A549 (cell line): ENCODE measurements at regions not wholly inside any gene's neighbourhood (a gene's known extent, or its start where the extent isn't known, plus 50 kb on each side); places are given as distances from the start of the nearest gene placed in this dataset.

Experiments used
- CBX8 ChIP-seq: fragments of 200-600 bp; sonication (generic); IDR thresholded peaks from 2 replicates; pipeline ENCODE4 v1.6.1; 2016
- CEBPB ChIP-seq, 2 experiments: fragments of >200 bp in 1 of 2; sonication (Bioruptor Twin) in 1 of 2; formaldehyde crosslinking in 1 of 2; IDR thresholded peaks; 2 replicates each; pipeline ENCODE4 v1.6.1; 2012 to 2016
- CHD4 ChIP-seq: fragments of 200-600 bp; sonication (generic); IDR thresholded peaks from 2 replicates; pipeline ENCODE4 v1.6.1; 2016; ENCODE audit warnings: antibody characterized with exemption, mild to moderate bottlenecking, borderline replicate concordance
- CTCF ChIP-seq: fragments of >200 bp; sonication (Bioruptor Twin); formaldehyde crosslinking; IDR thresholded peaks from 3 replicates; pipeline ENCODE4 v1.5.1; 2016
- EP300 ChIP-seq, 2 experiments: fragments of >200 bp; sonication (Bioruptor Twin); formaldehyde crosslinking; IDR thresholded peaks; 2 replicates in 1 of 2; 3 replicates in 1 of 2; pipeline ENCODE4 v1.6.1; 2016 to 2017
- HDAC2 ChIP-seq: fragments of 200-600 bp; sonication (generic); IDR thresholded peaks from 2 replicates; pipeline ENCODE4 v1.6.1; 2016
- HOXB5 ChIP-seq: fragments of 250-450 bp; sonication (Bioruptor Pico); IDR thresholded peaks from 2 replicates; pipeline ENCODE4 v1.5.0; 2020; ENCODE audit warnings: mild to moderate bottlenecking, moderate library complexity
- MAZ ChIP-seq: fragments of 150-350 bp; IDR thresholded peaks from 2 replicates; pipeline ENCODE4 v1.6.1; 2014; ENCODE audit warnings: antibody characterized with exemption, low read depth, low read length, borderline replicate concordance
- PBX3 ChIP-seq: IDR thresholded peaks from 2 replicates; pipeline ENCODE4 v1.6.1; 2012
- PHF8 ChIP-seq: fragments of 200-600 bp; sonication (generic); IDR thresholded peaks from 2 replicates; pipeline ENCODE4 v1.6.1; 2016; ENCODE audit warnings: low read depth, mild to moderate bottlenecking, antibody characterized with exemption, moderate library complexity, borderline replicate concordance
- POLR2A ChIP-seq: IDR thresholded peaks from 2 replicates; pipeline ENCODE4 v1.6.1; 2012; ENCODE audit warnings: mild to moderate bottlenecking, low read length
- POLR2AphosphoS2 ChIP-seq: conservative IDR thresholded peaks from 2 replicates; pipeline ENCODE4 v1.6.1; 2012; ENCODE audit warnings: low read length, improper control_type of control experiment, inconsistent platforms
- RNF2 ChIP-seq: fragments of 200-600 bp; sonication (generic); IDR thresholded peaks from 2 replicates; pipeline ENCODE4 v1.6.1; 2016; ENCODE audit warnings: low read depth, mild to moderate bottlenecking, antibody characterized with exemption, moderate library complexity, borderline replicate concordance

- TF ChIP-seq CTCF (no peak), EP300 (IDR thresholded peaks at IDR 0.05) (no peak), POLR2AphosphoS2 (no peak), CEBPB (IDR thresholded peaks at IDR 0.05) (no peak), MAZ (no peak), PHF8 (no peak), CHD4 (no peak), HDAC2 (no peak), PBX3 (no peak), HOXB5 (CRISPR knock-in tag) (no peak), CBX8 (no peak), RNF2 (no peak), POLR2A (no peak)
Observed at GRCh38 chr16:5730783-5731182, 633.2 kb upstream of the EEF2KMT start.
